ENCODE measurements at regions not wholly inside any gene's neighbourhood (a gene's known extent, or its start where the extent isn't known, plus 50 kb on each side); places are given as distances from the start of the nearest gene placed in this dataset.
"Not testable (repeated sequence)": the region's sequence is repeated elsewhere in the genome, so short reads cannot be mapped to it uniquely, and the experiment has no call there.

DNA sequence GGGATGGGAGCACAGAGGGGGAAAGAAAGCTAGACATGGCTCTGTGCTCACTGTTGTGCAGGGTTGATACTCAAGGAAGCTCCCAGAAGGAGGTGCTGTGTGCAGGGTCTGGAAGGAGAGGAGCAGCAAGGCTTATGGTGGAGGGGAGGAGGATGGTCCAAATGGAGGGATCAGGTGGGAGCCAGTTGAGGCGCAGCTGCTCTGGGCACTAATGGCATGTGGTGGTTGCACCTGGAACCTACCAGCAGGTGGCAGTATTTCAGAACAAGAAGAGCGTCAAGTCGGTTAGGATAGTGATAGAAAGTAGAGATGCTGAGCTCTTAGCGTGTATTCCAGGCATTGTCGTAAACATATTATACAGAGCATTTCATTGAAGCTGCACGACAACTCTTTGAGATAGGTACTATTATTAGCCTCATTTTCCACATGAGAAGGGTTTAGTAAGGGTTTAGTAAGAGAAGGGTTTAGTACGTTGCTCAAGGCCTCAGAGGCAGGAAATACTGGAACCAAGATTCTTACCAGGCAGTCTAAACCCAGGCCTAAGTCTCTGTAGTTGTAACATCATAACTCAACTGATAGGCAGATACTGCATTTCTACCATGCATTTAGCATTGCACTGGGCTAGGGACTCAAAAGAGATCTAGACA lies 223.7 kb downstream of the CYP26B1 start:
- DNase-seq = peak; percentile 57
- no peaks in the 10 kb centered on the region for H3K27me3 Mint-ChIP-seq
- H3K27ac Mint-ChIP-seq = no peak overlapping the region
- H3K4me1 Mint-ChIP-seq (ENCODE audit: low read depth) = no peaks in the 10 kb centered on the region
- H3K36me3 Mint-ChIP-seq (ENCODE audit: low read depth) = no peaks in the 10 kb centered on the region
- H3K9me3 Mint-ChIP-seq = no peaks in the 10 kb centered on the region
- no peak overlapping the region for H3K4me3 Mint-ChIP-seq

DNA sequence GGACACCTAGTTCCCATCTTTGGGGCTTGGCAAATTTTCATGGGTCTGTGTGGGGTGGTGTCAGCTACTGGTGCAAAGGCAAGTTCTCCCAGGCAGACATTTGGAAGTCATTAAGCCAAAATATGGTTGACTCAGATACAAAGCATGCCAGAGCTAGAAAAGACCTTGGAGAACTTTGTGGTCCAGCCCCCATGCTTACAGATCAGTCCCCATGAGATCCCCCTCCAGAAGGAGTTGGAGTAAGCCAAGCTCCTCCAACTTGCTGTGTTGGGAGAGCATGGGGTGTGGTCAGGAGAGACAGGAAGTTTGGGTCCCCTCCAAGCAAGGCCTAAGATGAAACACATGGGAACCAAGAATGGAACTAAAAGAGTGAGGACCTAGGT lies 224.5 kb downstream of the CYP26B1 start:
- Mint-ChIP-seq H3K4me1 (ENCODE audit: low read depth) (no peaks in the 10 kb centered on the region), H3K4me3 (no peak overlapping the region), H3K9me3 (peaks cover 5% of the 10 kb centered on the region), H3K36me3 (ENCODE audit: low read depth) (no peaks in the 10 kb centered on the region), H3K27me3 (peaks cover 5% of the 10 kb centered on the region), H3K27ac (no peak overlapping the region)
- DNase-seq = no peak

GRCh38 chr2:71922499-71923142 lies 225.0 kb downstream of the CYP26B1 start:
- Mint-ChIP-seq H3K36me3 (ENCODE audit: low read depth) (no peaks in the 10 kb centered on the region), H3K4me3 (no peak overlapping the region), H3K27me3 (peaks cover 7% of the 10 kb centered on the region)

DNA sequence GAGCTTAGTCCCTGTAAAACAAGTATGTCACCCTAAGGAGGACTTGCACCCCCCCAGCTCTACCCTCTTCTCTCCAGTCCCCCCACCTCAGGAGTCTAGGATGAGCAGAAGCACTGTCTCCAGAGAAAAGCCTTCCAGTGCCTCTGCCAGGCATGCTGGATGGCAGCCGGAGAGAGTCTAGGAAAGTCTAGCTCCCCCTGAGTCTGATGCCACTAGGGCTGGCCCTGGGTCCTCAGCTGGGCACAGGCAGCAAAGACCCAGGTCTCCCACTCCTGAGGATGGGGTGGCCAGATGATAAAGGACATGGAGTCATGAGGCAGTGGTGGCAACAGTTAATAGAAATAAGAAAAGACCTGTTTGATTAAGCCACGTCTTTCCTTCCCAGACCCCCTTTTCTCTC lies 225.6 kb downstream of the CYP26B1 start:
- DNase-seq = no peak
- H3K4me1 Mint-ChIP-seq (ENCODE audit: low read depth) = no peaks in the 10 kb centered on the region
- no peaks in the 10 kb centered on the region for H3K36me3 Mint-ChIP-seq (ENCODE audit: low read depth)
- no peak overlapping the region for H3K4me3 Mint-ChIP-seq
- H3K27me3 Mint-ChIP-seq = peaks cover 10% of the 10 kb centered on the region
- H3K9me3 Mint-ChIP-seq = peaks cover 5% of the 10 kb centered on the region
- H3K27ac Mint-ChIP-seq = no peak overlapping the region

More at GRCh38 chr2:71922499-71923142, 225.0 kb downstream of the CYP26B1 start:
- no peaks in the 10 kb centered on the region for H3K4me1 Mint-ChIP-seq (ENCODE audit: low read depth)
- DNase-seq = no peak
- no peak overlapping the region for H3K27ac Mint-ChIP-seq
- peaks cover 5% of the 10 kb centered on the region for H3K9me3 Mint-ChIP-seq

DNA sequence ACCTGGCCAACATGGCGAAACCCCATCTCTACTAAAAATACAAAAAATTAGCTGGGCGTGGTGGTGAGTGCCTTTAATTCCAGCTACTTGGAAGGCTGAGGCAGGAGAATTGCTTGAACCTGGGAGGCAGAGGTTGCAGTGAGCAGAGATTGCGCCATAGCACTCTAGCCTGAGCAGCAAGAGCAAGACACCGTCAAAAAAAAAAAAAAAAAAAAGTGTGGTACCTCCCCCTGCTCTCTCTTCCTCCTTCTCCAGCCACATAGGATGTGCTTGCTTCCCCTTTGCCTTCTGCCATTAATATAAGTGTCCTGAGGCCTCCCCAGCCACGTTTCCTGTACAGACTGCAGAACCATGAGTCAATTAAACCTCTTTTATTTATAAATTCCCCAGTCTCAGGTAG lies 226.8 kb downstream of the CYP26B1 start:
- H3K36me3 Mint-ChIP-seq (ENCODE audit: low read depth); H3K4me3 Mint-ChIP-seq; H3K9me3 Mint-ChIP-seq; DNase-seq; H3K4me1 Mint-ChIP-seq (ENCODE audit: low read depth); H3K27ac Mint-ChIP-seq: not testable (repeated sequence)
- peaks cover 17% of the 10 kb centered on the region for H3K27me3 Mint-ChIP-seq

DNA sequence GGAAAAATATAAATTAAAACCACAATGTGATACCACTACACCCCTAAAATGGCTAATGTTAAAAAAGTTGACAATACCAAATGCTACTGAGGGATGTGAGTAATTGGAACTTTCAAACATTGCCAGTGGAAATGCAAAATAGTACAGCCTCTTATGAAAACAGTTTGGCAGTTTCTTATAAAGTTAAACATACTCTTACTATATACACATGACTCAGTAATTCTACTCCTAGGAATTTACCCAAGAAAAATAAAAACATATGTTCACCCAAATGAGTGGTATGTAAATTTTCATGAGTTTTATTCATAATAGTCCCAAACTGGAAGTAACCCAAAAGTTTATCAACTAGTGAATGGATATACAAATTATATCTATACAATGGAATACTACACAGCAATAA lies 228.0 kb downstream of the CYP26B1 start:
- H3K4me1 Mint-ChIP-seq (ENCODE audit: low read depth) = no peaks in the 10 kb centered on the region
- peaks cover 20% of the 10 kb centered on the region for H3K27me3 Mint-ChIP-seq
- H3K4me3 Mint-ChIP-seq = no peak overlapping the region
- no peak overlapping the region for H3K27ac Mint-ChIP-seq
- peaks cover 5% of the 10 kb centered on the region for H3K9me3 Mint-ChIP-seq
- H3K36me3 Mint-ChIP-seq (ENCODE audit: low read depth) = no peaks in the 10 kb centered on the region
- DNase-seq = no peak

- no peak overlapping the region for H3K27ac Mint-ChIP-seq
- no peak overlapping the region for H3K4me3 Mint-ChIP-seq
Observed at GRCh38 chr2:71910277-71910676, 237.4 kb downstream of the CYP26B1 start.

DNA sequence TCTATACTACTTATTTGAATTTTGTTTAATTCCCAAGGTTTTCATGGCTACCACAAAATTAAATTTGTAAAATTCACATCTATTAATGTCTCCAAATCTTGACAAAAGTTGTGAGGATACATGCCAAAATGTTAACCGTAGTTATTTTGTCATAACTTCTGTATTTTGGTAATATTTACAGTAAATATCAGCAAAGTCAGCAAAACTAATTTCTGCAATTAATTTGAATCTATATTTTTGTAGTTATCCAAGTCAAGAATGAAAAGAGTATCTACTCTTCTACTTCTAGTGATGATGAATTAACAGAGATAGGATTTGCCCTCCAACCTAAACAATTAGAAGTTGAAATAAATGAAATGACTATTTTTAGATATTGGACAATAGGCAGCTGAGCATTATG lies 238.9 kb downstream of the CYP26B1 start:
- no peak for DNase-seq
- H3K27ac Mint-ChIP-seq = no peak overlapping the region
- peaks cover 19% of the 10 kb centered on the region for H3K9me3 Mint-ChIP-seq
- H3K4me1 Mint-ChIP-seq (ENCODE audit: low read depth) = no peaks in the 10 kb centered on the region
- H3K36me3 Mint-ChIP-seq (ENCODE audit: low read depth) = no peaks in the 10 kb centered on the region
- no peak overlapping the region for H3K4me3 Mint-ChIP-seq
- peaks cover 17% of the 10 kb centered on the region for H3K27me3 Mint-ChIP-seq

More at GRCh38 chr2:71910277-71910676, 237.4 kb downstream of the CYP26B1 start:
- Mint-ChIP-seq H3K36me3 (ENCODE audit: low read depth) (no peaks in the 10 kb centered on the region), H3K9me3 (peaks cover 19% of the 10 kb centered on the region), H3K4me1 (ENCODE audit: low read depth) (no peaks in the 10 kb centered on the region), H3K27me3 (peaks cover 14% of the 10 kb centered on the region)
- no peak for DNase-seq

- Mint-ChIP-seq H3K36me3 (ENCODE audit: low read depth) (no peaks in the 10 kb centered on the region), H3K9me3 (peaks cover 19% of the 10 kb centered on the region), H3K4me3 (no peak overlapping the region), H3K27ac (no peak overlapping the region), H3K4me1 (ENCODE audit: low read depth) (no peaks in the 10 kb centered on the region), H3K27me3 (peaks cover 17% of the 10 kb centered on the region)
- no peak for DNase-seq
Observed at GRCh38 chr2:71907503-71907902, 240.2 kb downstream of the CYP26B1 start.

GRCh38 chr2:71906357-71906973 lies 241.2 kb downstream of the CYP26B1 start:
- Mint-ChIP-seq H3K27ac (no peak overlapping the region), H3K27me3 (peaks cover 23% of the 10 kb centered on the region), H3K9me3 (peaks cover 19% of the 10 kb centered on the region), H3K4me1 (ENCODE audit: low read depth) (no peaks in the 10 kb centered on the region), H3K36me3 (ENCODE audit: low read depth) (no peaks in the 10 kb centered on the region), H3K4me3 (no peak overlapping the region)
- no peak for DNase-seq

DNA sequence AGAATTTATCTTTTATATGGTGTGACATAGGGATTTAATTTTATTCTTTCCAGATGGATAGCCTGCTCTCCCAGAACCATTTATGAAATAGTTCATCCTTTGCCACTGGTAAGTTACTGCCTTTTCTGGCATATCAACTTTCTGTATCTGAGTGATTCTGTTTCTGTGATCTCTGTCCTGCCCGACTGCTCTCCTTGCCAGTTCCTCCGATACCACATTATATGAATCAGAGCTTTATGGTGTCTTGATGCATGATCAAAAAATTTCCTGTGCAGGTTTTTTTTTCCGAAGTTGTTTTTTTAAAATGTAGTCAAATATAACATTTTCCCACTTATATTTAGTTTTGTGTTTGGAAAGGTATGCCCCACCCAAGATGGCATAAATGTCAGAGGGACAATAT lies 242.5 kb downstream of the CYP26B1 start:
- Mint-ChIP-seq H3K4me1 (ENCODE audit: low read depth) (no peaks in the 10 kb centered on the region), H3K27me3 (peaks cover 23% of the 10 kb centered on the region), H3K27ac (no peak overlapping the region), H3K9me3 (peaks cover 12% of the 10 kb centered on the region), H3K4me3 (no peak overlapping the region), H3K36me3 (ENCODE audit: low read depth) (no peaks in the 10 kb centered on the region)
- DNase-seq = no peak

GRCh38 chr2:71903841-71904240 lies 243.8 kb downstream of the CYP26B1 start:
- Mint-ChIP-seq H3K4me3 (no peak overlapping the region), H3K36me3 (ENCODE audit: low read depth) (no peaks in the 10 kb centered on the region), H3K27me3 (peaks cover 23% of the 10 kb centered on the region), H3K9me3 (no peaks in the 10 kb centered on the region), H3K4me1 (ENCODE audit: low read depth) (no peaks in the 10 kb centered on the region), H3K27ac (no peak overlapping the region)
- DNase-seq = no peak

DNA sequence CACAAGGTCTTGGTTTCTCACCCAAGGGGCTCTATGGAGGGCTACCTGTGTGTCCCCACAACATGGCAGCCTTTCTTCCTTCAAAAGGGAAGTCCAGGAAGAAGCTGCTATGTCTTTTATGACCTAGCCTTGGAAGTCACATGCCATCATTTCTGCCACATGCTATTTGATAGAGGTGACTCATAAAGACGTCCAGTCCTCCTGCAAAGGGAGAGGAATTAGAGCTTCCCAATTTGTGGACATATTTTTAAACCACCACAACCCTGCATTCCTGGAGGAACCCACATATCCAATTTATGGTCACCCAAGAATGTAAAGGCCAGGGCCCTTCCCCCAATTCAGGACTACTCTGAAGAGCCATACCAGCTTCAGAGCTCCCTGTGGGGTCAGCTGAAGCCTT lies 246.2 kb downstream of the CYP26B1 start:
- Mint-ChIP-seq H3K27me3 (peaks cover 11% of the 10 kb centered on the region), H3K36me3 (ENCODE audit: low read depth) (no peaks in the 10 kb centered on the region), H3K4me3 (no peak overlapping the region), H3K27ac (no peak overlapping the region), H3K9me3 (no peaks in the 10 kb centered on the region), H3K4me1 (ENCODE audit: low read depth) (no peaks in the 10 kb centered on the region)
- no peak for DNase-seq

DNA sequence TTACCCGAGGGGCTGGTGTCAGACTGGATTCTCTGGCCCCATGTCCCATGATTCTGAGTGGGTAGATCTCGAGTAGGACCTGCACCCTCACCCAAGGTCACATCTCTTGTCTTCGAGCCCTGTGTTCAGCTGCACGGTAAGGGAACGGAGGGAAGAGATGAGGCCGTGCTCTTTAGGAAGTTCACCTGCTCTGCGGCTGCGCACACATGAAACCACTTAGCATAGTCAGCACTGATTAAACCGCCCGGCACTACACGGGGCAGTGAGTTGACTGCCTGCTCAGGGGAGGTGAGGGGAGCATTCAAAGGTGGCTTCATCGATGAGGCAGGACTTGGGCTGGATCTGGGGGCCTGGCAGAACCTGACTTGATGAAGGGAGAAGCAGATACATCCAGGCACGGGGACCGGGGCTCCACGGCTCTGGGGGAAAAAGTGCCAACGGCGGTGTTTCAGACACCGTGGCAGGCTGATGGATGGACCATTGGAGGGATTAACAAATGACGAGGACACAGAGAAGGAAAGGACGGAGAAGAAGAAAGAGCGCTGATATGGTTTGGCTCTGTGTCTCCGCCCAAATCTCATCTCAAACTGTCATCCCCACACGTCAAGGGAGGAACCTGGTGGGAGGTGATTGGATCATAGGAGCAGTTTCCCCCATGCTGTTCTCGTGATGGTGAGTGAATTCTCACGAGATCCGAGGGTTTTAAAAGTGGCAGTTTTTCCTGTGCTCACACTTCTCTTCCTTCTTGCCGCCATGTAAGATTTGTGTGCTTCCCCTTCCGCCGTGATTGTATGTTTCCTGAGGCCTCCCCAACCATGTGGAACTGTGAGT lies 248.6 kb downstream of the CYP26B1 start:
- H3K36me3 Mint-ChIP-seq (ENCODE audit: low read depth) = no peaks in the 10 kb centered on the region
- H3K9me3 Mint-ChIP-seq = no peaks in the 10 kb centered on the region
- H3K4me3 Mint-ChIP-seq = no peak overlapping the region
- H3K27ac Mint-ChIP-seq = no peak overlapping the region
- H3K4me1 Mint-ChIP-seq (ENCODE audit: low read depth) = no peaks in the 10 kb centered on the region
- peaks cover 6% of the 10 kb centered on the region for H3K27me3 Mint-ChIP-seq
- no peak for DNase-seq
